ENCODE measurements at regions not wholly inside any gene's neighbourhood (a gene's known extent, or its start where the extent isn't known, plus 50 kb on each side); places are given as distances from the start of the nearest gene placed in this dataset.

- TF ChIP-seq, protein P1, sequence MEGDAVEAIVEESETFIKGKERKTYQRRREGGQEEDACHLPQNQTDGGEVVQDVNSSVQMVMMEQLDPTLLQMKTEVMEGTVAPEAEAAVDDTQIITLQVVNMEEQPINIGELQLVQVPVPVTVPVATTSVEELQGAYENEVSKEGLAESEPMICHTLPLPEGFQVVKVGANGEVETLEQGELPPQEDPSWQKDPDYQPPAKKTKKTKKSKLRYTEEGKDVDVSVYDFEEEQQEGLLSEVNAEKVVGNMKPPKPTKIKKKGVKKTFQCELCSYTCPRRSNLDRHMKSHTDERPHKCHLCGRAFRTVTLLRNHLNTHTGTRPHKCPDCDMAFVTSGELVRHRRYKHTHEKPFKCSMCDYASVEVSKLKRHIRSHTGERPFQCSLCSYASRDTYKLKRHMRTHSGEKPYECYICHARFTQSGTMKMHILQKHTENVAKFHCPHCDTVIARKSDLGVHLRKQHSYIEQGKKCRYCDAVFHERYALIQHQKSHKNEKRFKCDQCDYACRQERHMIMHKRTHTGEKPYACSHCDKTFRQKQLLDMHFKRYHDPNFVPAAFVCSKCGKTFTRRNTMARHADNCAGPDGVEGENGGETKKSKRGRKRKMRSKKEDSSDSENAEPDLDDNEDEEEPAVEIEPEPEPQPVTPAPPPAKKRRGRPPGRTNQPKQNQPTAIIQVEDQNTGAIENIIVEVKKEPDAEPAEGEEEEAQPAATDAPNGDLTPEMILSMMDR (IDR thresholded peaks at IDR 0.05; ENCODE audit: insufficient read depth, low read length, poor library complexity, severe bottlenecking): no peak
- Histone ChIP-seq H3K27me3 (ENCODE audit: control insufficient read depth, insufficient read depth, low read length) (no peaks in the 10 kb centered on the region), H3K4me3 (ENCODE audit: low read depth, low read length) (no peak overlapping the region), H3K36me3 (ENCODE audit: control insufficient read depth, insufficient read depth, low read length) (no peaks in the 10 kb centered on the region)
- DNase-seq (ENCODE audit: low read depth): no peak
These were observed 418.3 kb downstream of the TAF11L14 start for GRCh38 chr5:18052569-18052968.

DNA sequence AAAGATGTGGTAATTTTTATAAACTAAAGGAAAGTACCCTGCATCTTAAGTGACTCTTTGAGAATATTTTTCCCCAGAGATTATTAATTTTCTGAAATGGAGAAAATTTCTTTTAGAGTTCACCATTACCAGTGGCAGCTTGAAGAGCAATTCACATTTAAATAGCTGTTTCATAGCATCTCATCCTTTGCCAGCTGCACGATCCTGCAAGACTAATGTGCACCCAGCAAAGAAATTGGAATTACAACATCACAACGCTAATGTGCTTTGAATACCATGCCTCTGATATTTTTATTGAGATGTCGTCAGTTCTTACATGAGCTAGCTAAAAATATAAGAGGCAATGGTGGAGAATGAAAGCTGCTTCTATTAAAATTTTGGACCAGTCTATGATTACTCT, 423.5 kb downstream of the TAF11L14 start:
- H3K4me3 ChIP-seq (ENCODE audit: low read depth, low read length): no peak overlapping the region
- DNase-seq (ENCODE audit: low read depth): no peak
- no peaks in the 10 kb centered on the region for H3K27me3 ChIP-seq (ENCODE audit: control insufficient read depth, insufficient read depth, low read length)
- TF ChIP-seq, protein P1 (IDR thresholded peaks at IDR 0.05; ENCODE audit: insufficient read depth, low read length, poor library complexity, severe bottlenecking): no peak
- H3K36me3 ChIP-seq (ENCODE audit: control insufficient read depth, insufficient read depth, low read length): no peaks in the 10 kb centered on the region

- Histone ChIP-seq H3K27me3 (ENCODE audit: control insufficient read depth, insufficient read depth, low read length) (no peaks in the 10 kb centered on the region), H3K36me3 (ENCODE audit: control insufficient read depth, insufficient read depth, low read length) (no peaks in the 10 kb centered on the region), H3K4me3 (ENCODE audit: low read depth, low read length) (no peak overlapping the region)
- no peak for DNase-seq (ENCODE audit: low read depth)
- TF ChIP-seq, protein P1 (IDR thresholded peaks at IDR 0.05; ENCODE audit: insufficient read depth, low read length, poor library complexity, severe bottlenecking): no peak
These were observed 433.4 kb downstream of the TAF11L14 start for GRCh38 chr5:18067615-18068014.

DNA sequence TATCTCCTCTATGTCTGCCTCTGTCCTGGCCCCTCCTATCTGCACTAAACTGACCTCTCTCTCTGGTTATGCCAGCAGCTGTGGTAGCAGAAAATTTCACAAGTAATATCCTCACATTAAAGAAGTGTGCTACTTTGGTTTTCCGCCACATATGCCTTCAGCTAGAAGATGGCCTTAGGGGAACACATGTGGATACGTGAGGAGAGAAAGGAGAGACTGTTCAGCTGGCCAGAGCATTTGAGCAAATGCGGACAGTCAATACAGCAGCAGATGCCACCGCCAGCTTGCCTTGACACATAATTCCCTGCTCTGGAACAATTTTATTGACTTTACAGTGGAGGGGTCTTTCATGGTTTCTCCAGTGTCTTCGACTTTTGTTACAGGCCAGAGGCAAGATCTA, 434.6 kb downstream of the TAF11L14 start:
- DNase-seq (ENCODE audit: low read depth): no peak
- no peak overlapping the region for H3K4me3 ChIP-seq (ENCODE audit: low read depth, low read length)
- no peaks in the 10 kb centered on the region for H3K36me3 ChIP-seq (ENCODE audit: control insufficient read depth, insufficient read depth, low read length)
- H3K27me3 ChIP-seq (ENCODE audit: control insufficient read depth, insufficient read depth, low read length): no peaks in the 10 kb centered on the region
- TF ChIP-seq, protein P1 (IDR thresholded peaks at IDR 0.05; ENCODE audit: insufficient read depth, low read length, poor library complexity, severe bottlenecking): no peak

DNA sequence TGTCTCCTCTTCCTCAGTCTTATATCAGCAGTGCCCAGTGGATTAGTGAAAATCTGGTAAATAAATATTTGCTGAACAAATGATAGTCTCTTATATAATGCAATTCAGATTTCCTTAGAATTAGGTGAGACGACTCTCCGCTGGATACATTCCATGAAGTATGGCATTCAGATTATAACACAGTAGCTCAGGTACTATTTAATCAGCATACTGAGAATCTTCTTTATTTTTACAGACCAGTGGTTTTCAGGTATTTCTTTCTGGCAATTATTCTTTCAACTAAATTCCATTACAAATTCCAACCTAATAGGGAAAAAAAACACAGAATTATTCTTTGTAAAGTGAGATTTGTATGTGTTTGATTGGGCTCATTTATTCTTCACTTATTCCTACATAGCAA, 435.5 kb downstream of the TAF11L14 start:
- Histone ChIP-seq H3K27me3 (ENCODE audit: control insufficient read depth, insufficient read depth, low read length) (no peaks in the 10 kb centered on the region), H3K36me3 (ENCODE audit: control insufficient read depth, insufficient read depth, low read length) (no peaks in the 10 kb centered on the region), H3K4me3 (ENCODE audit: low read depth, low read length) (no peak overlapping the region)
- TF ChIP-seq, protein P1 (IDR thresholded peaks at IDR 0.05; ENCODE audit: insufficient read depth, low read length, poor library complexity, severe bottlenecking): no peak
- DNase-seq (ENCODE audit: low read depth): no peak

- DNase-seq (ENCODE audit: low read depth): no peak
These were observed 438.3 kb downstream of the TAF11L14 start for GRCh38 chr5:18072600-18072999.

More at GRCh38 chr5:18072600-18072999, 438.3 kb downstream of the TAF11L14 start:
- H3K36me3 ChIP-seq (ENCODE audit: control insufficient read depth, insufficient read depth, low read length): no peaks in the 10 kb centered on the region
- TF ChIP-seq, protein P1 (IDR thresholded peaks at IDR 0.05; ENCODE audit: insufficient read depth, low read length, poor library complexity, severe bottlenecking): no peak
- no peaks in the 10 kb centered on the region for H3K27me3 ChIP-seq (ENCODE audit: control insufficient read depth, insufficient read depth, low read length)
- H3K4me3 ChIP-seq (ENCODE audit: low read depth, low read length): no peak overlapping the region

Data from kidney epithelial cell (primary cell).